ENCODE measurements at regions not wholly inside any gene's neighbourhood (a gene's known extent, or its start where the extent isn't known, plus 50 kb on each side); places are given as distances from the start of the nearest gene placed in this dataset.

DNA sequence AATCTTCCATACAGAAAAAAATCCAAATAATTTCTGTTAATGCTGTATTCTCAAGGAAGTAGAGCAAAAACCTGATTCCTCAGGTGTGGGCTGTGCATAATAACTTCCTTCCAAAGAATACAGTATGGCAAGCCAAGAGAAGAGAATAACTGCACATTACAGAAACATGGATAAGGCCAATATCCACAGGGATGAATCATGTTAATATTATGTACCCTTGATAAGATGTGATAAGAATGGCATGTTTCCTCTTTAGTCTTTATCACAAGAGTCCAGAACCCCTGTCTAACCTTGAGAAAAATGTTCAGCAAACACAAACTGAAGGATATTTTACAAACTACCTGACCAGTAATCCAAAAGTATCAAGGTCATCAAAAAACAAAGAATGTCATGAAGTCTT, 795.8 kb downstream of the SEMA5A start:
- no peaks in the 10 kb centered on the region for H3K4me1 ChIP-seq (ENCODE audit: control insufficient read depth, extremely low read depth, insufficient read depth, low read length)
- no peaks in the 10 kb centered on the region for H3K9me1 ChIP-seq (ENCODE audit: control insufficient read depth, extremely low read depth, insufficient read depth, low read length)
- FAIRE-seq (no peak), DNase-seq (ENCODE audit: low read depth, low spot score) (no peak)
- no peak overlapping the region for H3K4me2 ChIP-seq (ENCODE audit: control insufficient read depth, extremely low read depth, insufficient read depth, low read depth, low read length)
- no peaks in the 10 kb centered on the region for H4K20me1 ChIP-seq (ENCODE audit: control insufficient read depth, extremely low read depth, insufficient read depth, low read length)
- H3K27me3 ChIP-seq (ENCODE audit: control insufficient read depth, extremely low read depth, insufficient read depth, low read length), result no peaks in the 10 kb centered on the region
- H2AFZ ChIP-seq (ENCODE audit: control insufficient read depth, low read length), result no peak overlapping the region
- H3K79me2 ChIP-seq (ENCODE audit: control insufficient read depth, insufficient read depth, low read length), result no peaks in the 10 kb centered on the region
- TF ChIP-seq EZH2 (IDR thresholded peaks at IDR 0.05; ENCODE audit: low read length), result no peak
- TF ChIP-seq, protein P1, sequence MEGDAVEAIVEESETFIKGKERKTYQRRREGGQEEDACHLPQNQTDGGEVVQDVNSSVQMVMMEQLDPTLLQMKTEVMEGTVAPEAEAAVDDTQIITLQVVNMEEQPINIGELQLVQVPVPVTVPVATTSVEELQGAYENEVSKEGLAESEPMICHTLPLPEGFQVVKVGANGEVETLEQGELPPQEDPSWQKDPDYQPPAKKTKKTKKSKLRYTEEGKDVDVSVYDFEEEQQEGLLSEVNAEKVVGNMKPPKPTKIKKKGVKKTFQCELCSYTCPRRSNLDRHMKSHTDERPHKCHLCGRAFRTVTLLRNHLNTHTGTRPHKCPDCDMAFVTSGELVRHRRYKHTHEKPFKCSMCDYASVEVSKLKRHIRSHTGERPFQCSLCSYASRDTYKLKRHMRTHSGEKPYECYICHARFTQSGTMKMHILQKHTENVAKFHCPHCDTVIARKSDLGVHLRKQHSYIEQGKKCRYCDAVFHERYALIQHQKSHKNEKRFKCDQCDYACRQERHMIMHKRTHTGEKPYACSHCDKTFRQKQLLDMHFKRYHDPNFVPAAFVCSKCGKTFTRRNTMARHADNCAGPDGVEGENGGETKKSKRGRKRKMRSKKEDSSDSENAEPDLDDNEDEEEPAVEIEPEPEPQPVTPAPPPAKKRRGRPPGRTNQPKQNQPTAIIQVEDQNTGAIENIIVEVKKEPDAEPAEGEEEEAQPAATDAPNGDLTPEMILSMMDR (optimal IDR thresholded peaks at IDR 0.05 in 1 of 3, IDR thresholded peaks at IDR 0.05 in 1 of 3, conservative IDR thresholded peaks at IDR 0.05 in 1 of 3; ENCODE audit: extremely low read depth in 1 of 3, insufficient read depth in 2 of 3, low read length in 3 of 3), result no peak
- H3K4me3 ChIP-seq (ENCODE audit: control insufficient read depth in 2 of 3, extremely low read depth in 1 of 3, insufficient read depth in 2 of 3, low read depth in 1 of 3, low read length in 3 of 3), result no peak overlapping the region
- no peak overlapping the region for H3K27ac ChIP-seq (ENCODE audit: control insufficient read depth, insufficient read depth, low read length)
- no peaks in the 10 kb centered on the region for H3K9me3 ChIP-seq (ENCODE audit: control insufficient read depth, low read depth, low read length)
- H3K36me3 ChIP-seq (ENCODE audit: control insufficient read depth in 2 of 2, extremely low read depth in 1 of 2, insufficient read depth in 2 of 2, low read length in 2 of 2), result no peaks in the 10 kb centered on the region
- dilution Hi-C loops (cut with MboI; ENCODE audit: extremely low pct_ligation_motif_present, low sequenced_read_pairs), result no loop called here
- H3K9ac ChIP-seq (ENCODE audit: control insufficient read depth, extremely low read depth, insufficient read depth, low read length), result no peak overlapping the region

DNA sequence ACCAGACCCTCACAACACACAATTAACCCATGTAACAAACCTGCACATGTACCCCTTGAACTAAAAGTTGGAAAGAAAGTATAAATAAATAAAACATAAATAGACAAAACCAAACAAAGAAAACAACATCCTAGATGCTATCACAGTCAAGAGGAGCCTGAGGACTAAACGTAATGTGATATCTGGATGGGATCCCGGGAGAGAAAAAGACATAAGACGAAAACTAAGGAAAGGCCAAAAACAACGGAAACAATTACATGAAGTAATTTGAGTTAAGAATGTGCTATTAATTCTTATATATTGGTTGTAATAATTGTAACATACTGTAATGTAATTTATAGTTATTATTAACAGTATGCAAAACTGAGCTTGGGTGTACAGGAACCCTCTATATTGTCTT, 793.9 kb downstream of the SEMA5A start:
- FAIRE-seq, result no peak
- Histone ChIP-seq H3K27me3 (ENCODE audit: control insufficient read depth, extremely low read depth, insufficient read depth, low read length) (no peaks in the 10 kb centered on the region), H3K9ac (ENCODE audit: control insufficient read depth, extremely low read depth, insufficient read depth, low read length) (no peak overlapping the region), H3K4me2 (ENCODE audit: control insufficient read depth, extremely low read depth, insufficient read depth, low read depth, low read length) (no peak overlapping the region), H3K36me3 (ENCODE audit: control insufficient read depth in 2 of 2, extremely low read depth in 1 of 2, insufficient read depth in 2 of 2, low read length in 2 of 2) (no peaks in the 10 kb centered on the region), H2AFZ (ENCODE audit: control insufficient read depth, low read length) (no peak overlapping the region), H4K20me1 (ENCODE audit: control insufficient read depth, extremely low read depth, insufficient read depth, low read length) (no peaks in the 10 kb centered on the region), H3K27ac (ENCODE audit: control insufficient read depth, insufficient read depth, low read length) (no peak overlapping the region), H3K9me1 (ENCODE audit: control insufficient read depth, extremely low read depth, insufficient read depth, low read length) (no peaks in the 10 kb centered on the region), H3K4me1 (ENCODE audit: control insufficient read depth, extremely low read depth, insufficient read depth, low read length) (no peaks in the 10 kb centered on the region), H3K4me3 (ENCODE audit: control insufficient read depth in 2 of 3, extremely low read depth in 1 of 3, insufficient read depth in 2 of 3, low read depth in 1 of 3, low read length in 3 of 3) (no peak overlapping the region), H3K9me3 (ENCODE audit: control insufficient read depth, low read depth, low read length) (no peaks in the 10 kb centered on the region), H3K79me2 (ENCODE audit: control insufficient read depth, insufficient read depth, low read length) (no peaks in the 10 kb centered on the region)
- TF ChIP-seq, protein P1 (optimal IDR thresholded peaks at IDR 0.05 in 1 of 3, IDR thresholded peaks at IDR 0.05 in 1 of 3, conservative IDR thresholded peaks at IDR 0.05 in 1 of 3; ENCODE audit: extremely low read depth in 1 of 3, insufficient read depth in 2 of 3, low read length in 3 of 3), result no peak
- no peak for TF ChIP-seq EZH2 (IDR thresholded peaks at IDR 0.05; ENCODE audit: low read length)
- dilution Hi-C loops (cut with MboI; ENCODE audit: extremely low pct_ligation_motif_present, low sequenced_read_pairs), result no loop called here
- DNase-seq (ENCODE audit: low read depth, low spot score), result no peak

All from keratinocyte (primary cell).